NCI-H82 treated with DMSO at 0.1 percent for 48 hours (cell line): ENCODE measurements at regions not wholly inside any gene's neighbourhood (a gene's known extent, or its start where the extent isn't known, plus 50 kb on each side); places are given as distances from the start of the nearest gene placed in this dataset.
A peak's percentile ranks its signal among the peaks of the same experiment; 100 is the strongest.
"Not testable (repeated sequence)": the region's sequence is repeated elsewhere in the genome, so short reads cannot be mapped to it uniquely, and the experiment has no call there.

Experiments used
- DNase-seq: peaks from one replicate; lab custom pipeline; 2025; ENCODE audit not compliant: unreplicated experiment; lab: John Stamatoyannopoulos, UW

DNA sequence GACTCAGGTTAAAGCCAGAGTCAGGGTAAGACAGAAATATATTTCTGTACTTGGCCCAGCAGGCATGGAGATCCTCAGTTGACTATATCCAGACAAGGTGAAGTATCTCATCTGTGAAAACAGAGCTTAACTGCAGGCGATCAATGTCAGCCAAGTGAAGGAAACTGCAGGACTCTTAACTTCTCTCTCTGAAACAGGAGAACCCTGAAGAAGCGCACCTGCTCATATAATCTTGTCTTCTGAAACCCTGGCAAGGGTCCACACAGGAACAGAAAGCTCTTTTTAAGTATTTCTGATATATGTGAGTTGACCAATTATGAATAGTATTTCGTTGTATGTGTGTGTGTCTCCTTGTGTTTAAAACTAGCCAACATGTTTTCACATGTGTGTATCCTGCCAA, 504.8 kb upstream of the SLITRK5 start:
- no peak for DNase-seq

DNA sequence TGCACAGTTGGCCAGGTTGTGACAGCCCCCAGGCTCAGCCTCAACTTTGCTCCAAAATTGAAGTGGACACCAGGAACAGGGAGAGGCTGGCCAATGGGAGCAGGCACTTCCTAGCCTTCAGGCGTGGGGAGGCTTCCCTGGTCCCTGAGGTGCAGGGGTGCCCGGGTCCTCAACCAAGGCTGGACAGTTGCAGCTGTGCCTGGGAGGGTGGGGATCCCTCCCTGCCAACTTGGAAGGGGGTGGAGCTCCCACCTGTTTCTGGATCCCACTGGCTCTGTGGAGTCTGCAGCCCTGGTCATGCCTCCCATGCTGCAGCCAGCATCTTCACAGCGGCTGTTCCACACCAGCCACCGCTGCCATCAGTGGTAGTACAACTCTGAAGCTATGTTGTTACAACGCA, 502.8 kb upstream of the SLITRK5 start:
- DNase-seq: no peak

DNA sequence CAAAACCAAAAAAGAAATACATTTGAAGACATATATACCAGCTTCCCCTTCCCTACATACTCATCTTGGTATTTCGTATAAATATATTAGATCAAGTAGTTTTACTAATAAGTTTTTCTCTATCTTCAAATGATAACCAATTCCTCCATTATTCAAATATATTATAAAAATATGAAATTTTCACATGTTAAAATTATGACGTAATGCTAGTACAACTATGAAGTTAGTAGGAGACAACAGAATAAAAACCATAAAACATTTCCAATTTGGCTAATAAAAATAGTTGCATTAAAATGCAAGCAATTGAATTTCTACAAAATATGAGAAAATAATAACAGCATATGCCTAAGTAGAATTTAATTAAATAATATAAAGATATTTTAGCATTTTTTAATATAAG, 501.8 kb upstream of the SLITRK5 start:
- DNase-seq: no peak

DNA sequence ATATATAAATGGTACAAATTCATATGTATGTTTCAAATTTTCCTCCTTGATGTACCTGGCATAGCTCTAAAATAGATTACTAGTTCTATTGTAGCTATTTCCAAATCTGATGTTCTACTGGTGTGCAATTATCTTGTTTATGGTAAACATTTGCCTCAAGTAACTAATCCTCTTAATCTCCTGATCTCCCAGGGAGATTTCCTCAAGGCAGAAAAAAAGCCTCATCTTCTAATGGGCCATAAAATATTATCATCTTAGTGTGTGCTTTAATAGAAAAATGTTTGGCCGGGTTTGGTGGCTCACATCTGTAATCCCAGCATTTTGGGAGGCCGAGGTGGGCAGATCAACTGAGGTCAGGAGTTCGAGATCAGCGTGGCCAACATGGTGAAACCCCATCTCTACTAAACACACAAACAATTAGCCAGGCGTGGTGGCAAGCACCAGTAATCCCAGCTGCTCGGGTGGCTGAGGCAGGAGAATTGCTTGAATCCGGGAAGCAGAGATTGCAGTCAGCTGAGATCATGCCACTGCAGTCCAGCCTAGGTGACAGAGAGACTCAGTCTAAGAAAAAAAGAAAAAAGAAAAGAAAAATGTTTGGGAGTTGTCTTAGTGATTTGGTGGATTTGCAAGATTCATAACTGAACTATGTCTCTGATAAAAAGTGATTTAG, 498.9 kb upstream of the SLITRK5 start:
- DNase-seq: peak; percentile 81

DNA sequence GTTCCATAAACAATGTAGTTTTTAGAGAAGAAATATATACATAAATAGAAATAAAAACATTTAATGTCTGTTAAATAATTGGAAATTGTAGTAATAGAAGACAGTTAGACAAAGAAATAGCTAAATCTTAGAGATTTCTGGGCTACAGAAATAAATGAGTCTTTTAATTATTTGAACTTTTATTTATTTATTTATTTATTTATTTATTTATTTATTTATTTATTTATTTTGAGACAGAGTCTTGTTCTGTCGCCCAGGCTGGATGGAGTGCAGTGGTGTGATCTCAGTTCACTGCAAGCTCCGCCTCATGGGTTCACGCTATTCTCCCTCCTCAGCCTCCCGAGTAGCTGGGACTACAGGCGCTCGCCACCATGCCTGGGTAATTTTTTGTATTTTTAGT, 486.0 kb upstream of the SLITRK5 start:
- not testable (repeated sequence) for DNase-seq

DNA sequence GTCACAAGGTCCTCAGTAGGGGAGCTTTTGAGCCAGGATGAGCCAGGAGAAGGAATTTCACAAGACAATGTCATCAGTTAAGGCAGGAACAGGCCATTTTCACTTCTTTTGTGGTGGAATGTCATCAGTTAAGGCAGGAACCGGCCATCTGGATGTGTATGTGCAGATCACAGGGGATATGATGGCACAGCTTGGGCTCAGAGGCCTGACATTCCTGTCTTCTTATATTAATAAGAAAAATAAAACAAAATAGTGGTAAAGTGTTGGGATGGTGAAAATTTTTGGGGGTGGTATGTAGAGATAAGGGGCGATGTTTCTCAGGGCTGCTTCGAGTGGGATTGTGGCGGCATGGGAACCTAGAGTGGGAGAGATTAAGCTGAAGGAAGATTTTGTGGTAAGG, 484.5 kb upstream of the SLITRK5 start:
- DNase-seq: not testable (repeated sequence)

DNA sequence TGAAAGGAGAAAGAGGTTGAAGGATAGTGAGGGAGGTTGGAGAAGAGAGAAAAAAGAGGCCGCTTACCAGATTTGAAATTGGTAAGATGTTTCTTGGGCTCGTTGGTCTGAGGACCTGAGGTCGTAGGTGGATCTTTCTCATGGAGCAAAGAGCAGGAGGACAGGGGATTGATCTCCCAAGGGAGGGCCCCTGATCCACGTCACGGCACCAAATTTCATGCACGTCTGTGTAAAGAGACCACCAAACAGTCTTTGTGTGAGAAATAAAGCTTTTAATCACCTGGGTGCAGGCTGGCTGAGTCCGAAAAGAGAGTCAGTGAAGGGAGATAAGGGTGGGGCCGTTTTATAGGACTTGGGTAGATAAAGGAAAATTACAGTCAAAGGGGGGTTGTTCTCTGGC, 479.7 kb upstream of the SLITRK5 start:
- not testable (repeated sequence) for DNase-seq

DNA sequence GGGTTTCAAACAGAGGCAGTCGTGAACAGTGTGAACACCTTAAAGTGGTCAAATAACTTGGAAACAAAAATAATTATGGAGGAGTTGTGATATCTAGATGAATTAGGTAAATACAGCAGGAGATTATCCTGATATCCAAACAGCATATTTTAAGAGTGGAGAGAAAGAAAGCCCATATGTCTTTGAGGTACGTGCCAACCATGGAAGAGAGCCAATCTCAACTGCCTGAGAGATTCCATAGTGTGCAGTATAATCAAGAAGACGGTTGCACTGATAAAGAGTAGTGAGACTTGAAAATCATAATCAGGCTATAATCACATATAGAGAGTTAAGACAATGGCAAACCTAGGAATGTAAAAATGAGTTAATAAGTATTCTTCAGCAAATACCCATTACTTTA, 472.8 kb upstream of the SLITRK5 start:
- DNase-seq: no peak

DNA sequence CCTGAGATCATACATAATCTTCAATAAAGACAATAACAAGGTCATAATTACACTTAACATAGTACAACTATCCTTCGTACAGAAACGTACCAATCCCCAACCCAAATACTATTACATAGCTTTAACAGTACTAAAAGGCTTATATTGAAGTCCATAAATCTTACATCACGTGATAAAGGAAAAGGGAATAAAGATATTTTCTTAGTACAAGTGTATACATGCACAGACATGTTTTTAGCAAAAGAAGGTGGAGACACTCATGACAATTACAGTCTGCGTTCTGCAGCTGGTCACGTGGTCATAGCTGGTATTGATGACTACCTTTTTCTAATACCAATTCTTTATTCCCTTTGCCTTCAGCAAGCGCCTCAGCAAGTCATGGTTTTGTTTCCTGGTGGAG, 464.5 kb upstream of the SLITRK5 start:
- DNase-seq: no peak

DNA sequence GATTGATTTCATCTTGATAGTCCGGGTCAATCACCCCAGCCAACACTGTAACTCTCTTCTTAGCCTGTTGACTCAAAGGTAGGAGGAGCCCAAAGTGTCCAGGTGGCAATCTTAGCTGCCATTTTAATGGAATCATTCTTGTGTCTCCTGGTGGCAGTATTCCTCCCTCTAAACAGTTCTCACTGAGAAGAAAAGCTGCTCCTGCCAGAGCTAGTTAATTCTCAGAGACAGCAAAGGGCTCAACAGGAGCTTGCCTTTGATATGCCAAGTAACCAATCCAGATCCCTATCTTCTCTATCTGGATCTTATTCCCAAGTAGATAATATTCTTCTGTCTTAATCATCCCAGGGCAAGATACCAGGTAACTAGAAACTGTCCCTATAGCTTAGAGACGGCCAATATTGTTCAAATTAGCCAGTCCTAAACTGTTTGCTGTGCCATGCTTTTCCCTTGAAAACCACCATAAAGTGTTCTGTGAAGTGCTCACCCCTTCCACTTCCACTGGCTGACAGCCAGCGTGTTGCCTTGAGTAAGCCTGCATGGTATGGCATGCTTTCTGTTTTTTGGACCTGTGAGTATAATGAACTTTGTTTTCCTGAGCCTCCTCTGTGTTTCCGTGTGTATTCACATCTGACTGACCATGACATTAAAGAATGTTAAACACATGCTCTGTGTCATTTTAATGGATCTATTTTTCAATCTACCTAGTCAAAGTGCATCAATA, 463.7 kb upstream of the SLITRK5 start:
- DNase-seq: no peak

DNA sequence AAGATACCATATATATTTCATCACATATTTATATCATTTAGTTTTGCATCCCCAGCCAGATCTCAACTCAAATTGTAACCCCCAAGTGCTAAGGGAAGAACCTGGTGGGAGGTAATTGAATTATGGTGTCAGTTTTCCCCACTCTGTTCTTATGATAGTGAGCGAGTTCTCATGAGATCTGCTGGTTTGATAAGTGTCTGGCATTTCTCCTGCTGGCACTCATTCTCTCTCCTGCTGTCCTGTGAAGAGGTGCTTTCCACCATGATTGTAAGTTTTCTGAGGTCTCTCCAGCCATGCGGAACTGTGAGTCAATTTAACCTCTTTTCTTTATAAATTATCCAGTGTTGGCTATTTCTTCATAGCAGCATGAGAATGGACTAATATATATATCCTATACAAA, 462.5 kb upstream of the SLITRK5 start:
- no peak for DNase-seq

DNA sequence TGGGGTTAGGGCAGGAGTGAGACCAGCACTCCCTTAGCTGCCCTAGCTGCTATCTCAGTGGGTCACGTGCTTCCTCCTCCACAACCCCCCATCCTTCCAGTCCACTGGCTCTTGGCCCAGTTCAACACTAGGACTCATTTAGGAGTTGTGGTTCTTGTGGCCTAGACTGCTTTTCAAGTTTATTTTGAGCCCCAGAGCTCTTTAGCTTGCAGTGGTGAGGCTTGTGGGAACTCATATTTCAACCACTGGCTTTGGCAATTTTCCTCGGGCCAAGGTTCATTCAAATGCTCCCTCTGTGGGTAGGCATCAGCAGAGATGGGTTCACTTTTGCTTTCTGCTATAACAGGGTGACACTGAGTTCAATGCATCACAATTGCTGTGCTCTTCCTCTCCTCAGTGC, 436.2 kb upstream of the SLITRK5 start:
- no peak for DNase-seq

DNA sequence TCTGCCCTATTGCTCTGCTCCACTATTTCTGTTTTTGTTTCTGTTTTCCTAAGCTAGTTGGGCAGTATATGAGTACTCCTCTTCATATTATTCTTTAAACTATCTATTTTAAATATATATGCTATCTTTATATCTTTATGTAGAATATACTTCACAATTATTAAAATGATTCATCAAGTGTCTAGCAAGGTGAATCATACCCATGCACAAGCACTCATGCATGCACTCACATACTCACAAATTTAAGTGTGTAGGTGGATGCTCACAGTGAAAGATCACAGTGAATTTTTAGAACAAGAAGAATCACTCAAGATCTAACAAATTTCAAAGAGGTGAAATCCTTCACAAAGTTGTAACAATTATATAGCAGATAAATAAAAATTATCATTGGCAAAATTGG, 435.6 kb upstream of the SLITRK5 start:
- DNase-seq: no peak

DNA sequence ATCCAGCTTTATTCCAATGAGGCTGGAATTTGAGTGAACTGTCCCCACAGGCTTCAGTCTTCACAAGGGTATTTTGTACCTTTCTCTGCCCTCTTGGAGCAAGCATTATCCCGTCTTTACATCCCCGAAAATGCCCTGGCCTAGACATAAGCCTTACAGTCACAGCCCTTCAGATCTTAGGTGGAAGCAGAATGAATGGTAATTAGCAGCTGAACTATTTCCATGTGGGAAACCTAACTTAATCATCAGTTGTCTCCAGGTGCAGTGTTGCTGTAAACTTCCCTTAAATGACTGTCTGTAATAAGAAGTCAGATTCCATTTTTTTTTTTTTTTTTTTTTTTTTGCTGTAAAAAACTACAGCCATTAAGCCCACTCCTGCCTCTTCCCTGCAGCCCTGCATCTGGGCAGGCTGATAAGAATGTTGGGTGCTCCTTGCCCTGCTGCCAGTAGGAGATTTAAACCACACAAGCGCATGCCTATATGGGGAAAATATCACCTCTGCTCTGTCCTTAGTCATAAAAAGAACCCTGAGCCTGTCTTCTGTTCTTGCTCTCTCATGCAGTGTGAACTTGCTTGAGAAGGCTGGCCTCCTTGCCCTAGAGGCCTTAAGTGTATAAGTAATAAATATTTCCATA, 426.8 kb upstream of the SLITRK5 start:
- no peak for DNase-seq

DNA sequence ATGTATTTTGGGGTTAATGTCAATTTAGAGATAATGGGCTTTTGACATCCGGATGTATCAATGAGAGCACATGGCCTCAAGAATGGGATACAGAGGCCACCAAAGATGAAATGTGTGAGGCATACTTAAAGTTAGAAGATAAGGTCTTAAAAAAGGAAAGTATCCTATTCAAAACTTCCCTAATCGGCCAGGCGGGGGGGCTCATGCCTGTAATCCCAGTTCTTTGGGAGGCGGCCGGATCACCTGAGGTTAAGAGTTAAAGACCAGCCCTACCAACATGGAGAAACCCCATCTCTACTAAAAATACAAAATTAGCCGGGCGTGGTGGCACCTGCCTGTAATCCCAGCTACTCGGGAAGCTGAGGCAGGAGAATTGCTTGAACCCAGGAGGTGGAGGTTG, 421.3 kb upstream of the SLITRK5 start:
- DNase-seq: not testable (repeated sequence)

DNA sequence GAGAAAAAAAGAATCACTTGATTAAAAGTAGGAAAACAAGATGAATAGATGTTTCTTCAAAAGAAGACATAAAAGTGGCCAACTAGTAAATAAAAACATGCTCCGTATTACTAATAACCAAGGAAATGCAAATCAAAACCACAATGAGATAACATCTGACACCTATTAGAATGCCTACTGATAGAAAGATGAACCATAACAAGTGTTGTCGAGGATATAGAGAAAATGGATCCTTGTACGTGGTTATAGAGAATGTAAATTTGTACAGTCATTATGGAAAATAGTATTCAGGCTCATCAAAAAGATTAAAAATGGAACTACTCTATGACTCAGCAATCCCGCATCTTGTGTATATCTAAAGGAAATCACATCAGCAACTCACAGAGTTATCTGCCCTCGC, 415.8 kb upstream of the SLITRK5 start:
- no peak for DNase-seq

DNA sequence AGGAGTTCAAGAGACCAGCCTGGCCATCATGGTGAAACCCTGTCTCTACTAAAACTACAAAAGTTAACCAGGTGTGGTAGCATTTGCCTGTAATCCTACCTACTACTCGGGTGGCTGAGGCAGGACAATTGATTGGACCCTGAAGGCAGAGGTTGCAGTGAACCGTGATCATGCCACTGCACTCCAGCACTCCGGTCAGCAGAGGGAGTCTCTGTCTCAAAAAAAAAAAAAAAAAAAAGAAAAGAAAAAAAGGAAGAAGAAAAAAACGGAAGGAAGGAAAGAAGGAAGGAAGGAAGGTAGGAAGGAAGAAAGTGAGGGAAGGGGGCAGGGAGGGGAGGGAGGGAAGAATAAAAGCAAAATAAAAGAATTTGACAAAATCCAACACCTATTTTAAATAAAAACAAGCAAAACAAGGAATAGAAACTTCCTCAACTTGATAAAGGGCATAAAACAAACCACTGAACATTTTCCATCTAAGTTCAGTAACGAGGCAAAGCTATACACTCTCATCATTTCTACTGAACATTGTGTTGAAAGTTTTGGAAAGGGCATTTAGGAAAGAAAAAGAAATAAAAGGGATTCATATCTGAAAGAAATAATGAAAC, 411.6 kb upstream of the SLITRK5 start:
- peak; percentile 43 for DNase-seq

DNA sequence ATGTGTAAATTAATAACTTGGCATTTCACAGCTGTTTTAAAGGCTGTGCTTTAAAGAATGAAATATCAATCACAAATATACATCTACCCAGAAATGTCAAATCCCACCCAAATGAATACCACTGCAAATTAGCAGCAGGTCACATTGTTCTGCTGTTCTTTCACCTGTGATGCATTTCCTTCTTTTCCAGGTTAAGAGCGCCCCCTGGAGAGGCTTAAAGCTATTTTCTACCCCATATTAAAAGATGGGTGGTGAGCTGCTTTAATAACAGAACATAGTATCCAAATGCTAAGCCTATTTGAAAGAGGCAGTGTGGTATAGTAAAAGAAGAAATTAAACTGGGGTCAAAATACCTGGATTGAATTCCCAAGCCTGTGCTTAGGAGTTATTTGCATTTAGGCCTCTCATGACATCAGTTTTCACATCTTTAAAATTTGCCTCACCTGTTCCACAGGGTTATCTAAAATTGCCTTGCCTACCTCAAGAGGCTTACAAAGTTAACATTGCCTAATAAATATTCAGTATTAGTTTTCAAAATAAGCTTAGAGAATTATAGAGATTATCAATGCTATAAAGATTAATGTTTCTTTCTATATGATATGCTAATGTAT, 396.9 kb upstream of the SLITRK5 start:
- DNase-seq: peak; percentile 63

DNA sequence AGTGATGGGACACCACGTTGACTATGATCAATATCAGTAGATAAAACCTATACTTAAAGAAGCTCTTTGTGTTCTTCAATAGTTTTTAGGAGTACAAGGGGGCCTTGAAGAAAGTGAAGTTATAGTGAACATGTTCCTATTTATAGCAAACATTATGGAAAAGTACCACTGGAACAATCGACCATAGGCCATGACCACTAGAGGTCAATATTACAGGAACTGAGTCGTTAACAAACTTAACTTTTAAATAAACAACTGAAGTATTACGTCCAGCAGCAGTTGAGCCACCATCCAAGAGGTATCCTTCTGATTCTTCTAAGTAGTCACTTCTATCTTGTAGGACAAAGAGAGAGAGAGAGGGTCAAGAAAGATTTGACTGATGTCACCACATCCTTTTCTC, 391.0 kb upstream of the SLITRK5 start:
- no peak for DNase-seq

DNA sequence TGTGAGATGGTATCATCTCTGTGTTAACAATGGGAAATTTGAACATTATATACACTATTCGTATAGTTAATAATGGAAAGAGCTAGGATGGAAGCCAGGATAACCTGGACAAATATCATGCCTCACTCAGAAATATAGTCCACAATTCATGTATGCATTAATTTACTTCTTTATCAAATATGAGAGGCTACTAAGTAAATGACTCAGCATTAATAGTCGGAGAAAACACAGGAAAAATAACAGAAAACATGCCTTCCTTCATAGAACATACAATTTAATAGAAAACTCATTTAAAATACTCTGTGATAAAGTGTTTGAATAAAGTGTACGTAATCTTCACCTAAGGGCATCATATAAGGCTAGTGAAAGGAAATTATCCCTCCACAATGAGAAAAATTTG, 383.4 kb upstream of the SLITRK5 start:
- no peak for DNase-seq

DNA sequence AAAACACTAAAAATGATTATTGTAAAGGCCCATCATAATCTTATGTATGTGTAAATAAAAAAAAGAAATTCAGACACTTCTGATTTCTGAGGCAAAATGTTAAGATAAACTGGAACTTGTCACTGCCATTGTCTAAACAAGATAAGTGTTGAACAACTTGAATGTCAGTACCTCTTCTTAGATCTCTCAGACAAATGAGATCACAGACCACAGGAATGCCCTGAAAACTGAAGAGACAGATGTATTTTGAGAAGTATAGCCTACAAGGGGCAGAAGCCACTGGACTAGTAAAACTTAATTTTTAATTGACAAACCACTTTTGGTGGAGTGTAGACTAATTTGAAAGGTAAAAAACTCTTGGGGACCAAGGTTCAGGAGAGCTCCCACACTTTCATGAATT, 375.5 kb upstream of the SLITRK5 start:
- DNase-seq: no peak

DNA sequence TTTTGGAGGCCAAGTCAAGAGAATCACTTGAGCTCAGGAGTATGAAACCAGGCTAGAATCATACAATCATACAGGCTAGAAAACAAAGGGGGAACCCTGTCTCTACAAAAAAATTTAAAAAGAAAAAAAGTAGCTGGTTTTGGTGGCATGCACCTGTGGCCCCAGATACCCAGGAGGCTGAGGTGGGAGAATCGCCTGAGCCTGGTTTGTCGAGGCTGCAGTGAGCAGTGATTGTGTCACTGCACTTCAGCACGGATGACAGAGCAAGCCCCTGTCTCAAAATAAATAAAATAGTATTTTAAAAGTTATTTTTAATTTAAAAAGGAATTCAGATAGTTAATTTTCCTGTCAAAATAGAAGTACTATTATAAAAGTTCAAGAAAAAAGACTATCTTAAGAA, 369.1 kb upstream of the SLITRK5 start:
- DNase-seq: no peak
